ENCODE measurements at regions not wholly inside any gene's neighbourhood (a gene's known extent, or its start where the extent isn't known, plus 50 kb on each side); places are given as distances from the start of the nearest gene placed in this dataset.

DNA sequence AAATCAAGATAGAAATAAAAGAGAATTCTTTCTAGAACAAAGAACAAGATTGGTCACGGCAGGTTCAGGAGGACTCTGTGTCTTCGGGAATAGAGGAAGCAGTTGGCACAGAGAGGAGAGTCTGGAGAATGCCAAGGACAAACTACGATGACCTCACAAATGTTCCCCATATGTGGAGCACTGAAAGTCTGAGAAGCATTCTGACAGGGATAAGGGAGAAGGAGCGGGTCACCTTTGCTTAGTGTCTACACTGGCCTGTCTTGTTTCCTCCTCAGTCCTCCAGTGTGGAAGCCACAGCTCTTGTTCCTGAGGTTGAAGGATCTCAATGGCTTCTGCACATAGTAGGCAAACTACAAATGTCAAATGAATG, 338.8 kb downstream of the MYCN start:
- DNase-seq (ENCODE audit: low read depth) = no peak
- H3K4me3 ChIP-seq (ENCODE audit: low read depth, low read length) = no peak overlapping the region
- TF ChIP-seq, protein P1, sequence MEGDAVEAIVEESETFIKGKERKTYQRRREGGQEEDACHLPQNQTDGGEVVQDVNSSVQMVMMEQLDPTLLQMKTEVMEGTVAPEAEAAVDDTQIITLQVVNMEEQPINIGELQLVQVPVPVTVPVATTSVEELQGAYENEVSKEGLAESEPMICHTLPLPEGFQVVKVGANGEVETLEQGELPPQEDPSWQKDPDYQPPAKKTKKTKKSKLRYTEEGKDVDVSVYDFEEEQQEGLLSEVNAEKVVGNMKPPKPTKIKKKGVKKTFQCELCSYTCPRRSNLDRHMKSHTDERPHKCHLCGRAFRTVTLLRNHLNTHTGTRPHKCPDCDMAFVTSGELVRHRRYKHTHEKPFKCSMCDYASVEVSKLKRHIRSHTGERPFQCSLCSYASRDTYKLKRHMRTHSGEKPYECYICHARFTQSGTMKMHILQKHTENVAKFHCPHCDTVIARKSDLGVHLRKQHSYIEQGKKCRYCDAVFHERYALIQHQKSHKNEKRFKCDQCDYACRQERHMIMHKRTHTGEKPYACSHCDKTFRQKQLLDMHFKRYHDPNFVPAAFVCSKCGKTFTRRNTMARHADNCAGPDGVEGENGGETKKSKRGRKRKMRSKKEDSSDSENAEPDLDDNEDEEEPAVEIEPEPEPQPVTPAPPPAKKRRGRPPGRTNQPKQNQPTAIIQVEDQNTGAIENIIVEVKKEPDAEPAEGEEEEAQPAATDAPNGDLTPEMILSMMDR (IDR thresholded peaks at IDR 0.05; ENCODE audit: low read depth, low read length) = no peak
- no peak for TF ChIP-seq POLR2A (IDR thresholded peaks at IDR 0.05; ENCODE audit: extremely low read depth, insufficient read length)
- no peak for TF ChIP-seq MYC (IDR thresholded peaks at IDR 0.05; ENCODE audit: low read depth, low read length)
- TF ChIP-seq, protein P2, sequence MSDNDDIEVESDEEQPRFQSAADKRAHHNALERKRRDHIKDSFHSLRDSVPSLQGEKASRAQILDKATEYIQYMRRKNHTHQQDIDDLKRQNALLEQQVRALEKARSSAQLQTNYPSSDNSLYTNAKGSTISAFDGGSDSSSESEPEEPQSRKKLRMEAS (IDR thresholded peaks at IDR 0.05; ENCODE audit: low read depth, low read length) = no peak

DNA sequence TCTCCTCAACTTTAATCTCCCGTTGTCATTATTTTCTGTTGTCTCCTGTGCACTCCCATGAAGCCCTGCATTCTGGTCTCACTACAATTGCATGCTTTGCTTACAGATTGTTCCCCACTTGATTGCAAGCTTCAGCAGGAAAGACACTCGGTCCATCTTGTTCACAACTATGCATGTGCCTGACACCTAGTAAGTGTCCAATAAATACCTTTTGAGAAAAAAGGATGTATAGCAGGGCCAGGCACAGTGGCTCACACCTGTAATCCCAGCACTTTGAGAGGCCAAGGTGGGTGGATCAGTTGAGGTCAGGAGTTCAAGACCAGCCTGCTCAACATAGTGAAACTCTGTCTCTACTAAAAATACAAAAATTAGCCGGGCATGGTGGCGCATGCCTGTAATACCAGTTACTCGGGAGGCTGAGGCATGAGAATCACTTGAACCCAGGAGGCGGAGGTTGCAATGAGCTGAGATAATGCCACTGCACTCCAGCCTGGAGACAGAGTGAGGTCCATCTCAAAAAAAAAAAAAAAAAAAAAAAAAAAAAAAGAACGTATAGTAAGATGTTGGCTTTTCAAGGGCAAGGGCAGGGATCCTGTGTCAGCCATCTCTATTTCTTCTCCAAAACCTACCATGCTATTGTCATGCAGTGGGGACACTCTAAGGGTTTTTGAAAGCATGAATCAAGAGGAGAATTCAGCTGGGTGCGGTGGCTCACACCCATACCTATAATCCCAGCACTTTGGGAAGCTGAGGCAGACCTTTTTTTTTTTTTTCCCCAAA, 338.3 kb downstream of the MYCN start:
- TF ChIP-seq, protein P1 (IDR thresholded peaks at IDR 0.05; ENCODE audit: low read depth, low read length) = no peak
- TF ChIP-seq, protein P2 (IDR thresholded peaks at IDR 0.05; ENCODE audit: low read depth, low read length) = no peak
- TF ChIP-seq POLR2A (IDR thresholded peaks at IDR 0.05; ENCODE audit: extremely low read depth, insufficient read length) (no peak), MYC (IDR thresholded peaks at IDR 0.05; ENCODE audit: low read depth, low read length) (no peak)
- no peak overlapping the region for H3K4me3 ChIP-seq (ENCODE audit: low read depth, low read length)
- DNase-seq (ENCODE audit: low read depth) = no peak

DNA sequence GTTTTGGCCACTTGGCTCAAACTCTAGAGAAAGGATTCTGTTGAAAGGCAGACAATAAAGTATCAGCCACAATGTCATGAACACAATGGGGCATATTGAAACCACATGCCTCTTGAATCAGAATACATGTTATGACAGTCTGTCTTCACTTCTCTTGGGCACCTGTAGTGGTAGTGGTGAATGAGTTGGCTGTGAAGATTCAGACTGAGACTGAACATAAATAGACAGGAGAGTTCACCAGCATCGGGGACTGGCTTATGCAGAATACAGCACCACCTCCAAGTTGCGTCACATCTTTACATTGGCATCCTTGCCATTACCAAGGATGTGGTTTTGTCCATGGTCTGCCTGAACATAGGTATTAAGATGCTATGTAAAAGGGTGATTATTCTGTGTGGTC, 336.8 kb downstream of the MYCN start:
- no peak for DNase-seq (ENCODE audit: low read depth)
- no peak overlapping the region for H3K4me3 ChIP-seq (ENCODE audit: low read depth, low read length)
- TF ChIP-seq POLR2A (IDR thresholded peaks at IDR 0.05; ENCODE audit: extremely low read depth, insufficient read length) (no peak), MYC (IDR thresholded peaks at IDR 0.05; ENCODE audit: low read depth, low read length) (no peak)
- TF ChIP-seq, protein P2 (IDR thresholded peaks at IDR 0.05; ENCODE audit: low read depth, low read length) = no peak
- TF ChIP-seq, protein P1 (IDR thresholded peaks at IDR 0.05; ENCODE audit: low read depth, low read length) = no peak

DNA sequence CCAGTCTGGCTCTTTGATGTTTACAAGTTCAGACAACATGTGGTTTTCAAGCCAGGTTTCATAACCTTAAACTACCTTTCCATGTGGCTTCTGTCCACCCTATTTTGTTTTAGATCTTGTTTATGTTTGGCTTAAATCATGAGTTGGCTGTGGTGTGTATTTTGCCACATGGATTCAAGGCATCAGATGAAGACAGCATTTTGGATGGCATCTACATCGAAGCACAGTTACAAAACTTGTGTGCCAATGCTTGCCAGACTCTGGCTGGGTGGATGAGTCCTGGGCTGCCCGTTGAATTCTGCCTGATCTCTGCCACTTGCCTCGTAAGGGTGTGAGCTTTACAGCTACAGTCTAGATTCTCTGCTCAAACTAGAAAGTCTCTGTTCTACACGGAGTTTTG, 335.3 kb downstream of the MYCN start:
- no peak for DNase-seq (ENCODE audit: low read depth)
- no peak for TF ChIP-seq POLR2A (IDR thresholded peaks at IDR 0.05; ENCODE audit: extremely low read depth, insufficient read length)
- TF ChIP-seq MYC (IDR thresholded peaks at IDR 0.05; ENCODE audit: low read depth, low read length) = no peak
- TF ChIP-seq, protein P1 (IDR thresholded peaks at IDR 0.05; ENCODE audit: low read depth, low read length) = no peak
- TF ChIP-seq, protein P2 (IDR thresholded peaks at IDR 0.05; ENCODE audit: low read depth, low read length) = no peak
- H3K4me3 ChIP-seq (ENCODE audit: low read depth, low read length) = no peak overlapping the region

DNA sequence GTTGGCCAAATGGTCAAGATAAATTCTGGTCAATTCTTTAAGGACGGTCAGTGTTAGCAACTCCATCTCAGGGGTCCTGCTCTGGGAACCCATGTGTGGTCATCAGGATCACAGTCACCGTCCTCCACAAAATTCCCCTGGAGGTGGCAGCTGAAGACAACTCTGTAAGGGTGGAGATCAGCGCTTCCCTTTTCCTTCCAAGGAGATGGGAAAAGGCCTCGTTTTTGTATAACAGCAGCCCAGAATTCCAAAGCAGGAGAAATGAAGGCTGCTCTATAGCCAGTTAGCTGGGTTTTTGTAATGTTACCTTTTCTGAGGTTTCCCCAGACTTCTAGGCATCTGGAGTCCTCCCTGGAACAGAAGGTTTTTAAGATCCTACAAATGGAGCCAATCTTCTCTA, 334.8 kb downstream of the MYCN start:
- DNase-seq (ENCODE audit: low read depth) = no peak
- H3K4me3 ChIP-seq (ENCODE audit: low read depth, low read length) = no peak overlapping the region

More for the DNA sequence above, 334.8 kb downstream of the MYCN start:
- TF ChIP-seq, protein P1 (IDR thresholded peaks at IDR 0.05; ENCODE audit: low read depth, low read length) = no peak
- TF ChIP-seq POLR2A (IDR thresholded peaks at IDR 0.05; ENCODE audit: extremely low read depth, insufficient read length) = no peak

All from NB4 (cell line).